Fibroblast of skin of back (primary cell): ENCODE measurements at regions not wholly inside any gene's neighbourhood (a gene's known extent, or its start where the extent isn't known, plus 50 kb on each side); places are given as distances from the start of the nearest gene placed in this dataset.
"Not testable (repeated sequence)": the region's sequence is repeated elsewhere in the genome, so short reads cannot be mapped to it uniquely, and the experiment has no call there.

Experiments used
- DNase-seq: peaks from one replicate; pipeline ENCODE4 v3.0.0-alpha.2; 2013

DNA sequence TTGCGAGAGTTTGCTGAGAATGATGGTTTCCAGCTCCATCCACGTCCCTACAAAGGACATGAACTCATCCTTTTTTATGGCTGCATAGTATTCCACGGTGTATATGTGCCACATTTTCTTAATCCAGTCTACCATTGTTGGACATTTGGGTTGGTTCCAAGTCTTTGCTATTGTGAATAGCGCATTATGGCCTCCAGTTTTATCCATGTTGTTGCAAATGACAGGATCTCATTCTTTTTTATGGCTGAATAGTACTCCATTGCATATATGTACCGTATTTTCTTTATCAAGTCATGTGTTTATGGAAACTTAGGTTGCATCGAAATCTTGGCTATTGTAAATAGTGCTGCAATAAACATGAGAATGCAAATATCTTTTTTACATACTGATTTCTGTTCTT is 266.1 kb upstream of the STXBP6 start:
- DNase-seq: not testable (repeated sequence)

DNA sequence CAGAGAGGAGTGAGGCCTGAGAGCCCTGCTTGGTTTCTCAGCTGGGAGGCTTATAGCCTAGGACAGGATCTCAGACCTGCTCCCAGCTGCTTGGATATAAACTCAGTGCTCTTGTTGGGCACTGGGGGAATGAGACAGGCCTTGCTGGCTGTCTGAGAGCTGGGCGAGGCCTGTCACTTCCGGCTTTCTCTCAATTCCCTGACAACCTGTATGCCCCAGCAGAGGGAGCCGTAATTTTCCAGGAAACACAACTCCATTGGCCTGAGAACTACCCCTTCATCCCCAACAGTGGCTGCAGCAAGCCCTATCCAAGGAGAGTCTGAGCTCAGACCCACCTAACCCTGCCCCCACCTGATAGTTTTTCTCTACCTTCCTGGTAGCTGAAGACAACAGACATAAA is 258.3 kb upstream of the STXBP6 start:
- DNase-seq: no peak

DNA sequence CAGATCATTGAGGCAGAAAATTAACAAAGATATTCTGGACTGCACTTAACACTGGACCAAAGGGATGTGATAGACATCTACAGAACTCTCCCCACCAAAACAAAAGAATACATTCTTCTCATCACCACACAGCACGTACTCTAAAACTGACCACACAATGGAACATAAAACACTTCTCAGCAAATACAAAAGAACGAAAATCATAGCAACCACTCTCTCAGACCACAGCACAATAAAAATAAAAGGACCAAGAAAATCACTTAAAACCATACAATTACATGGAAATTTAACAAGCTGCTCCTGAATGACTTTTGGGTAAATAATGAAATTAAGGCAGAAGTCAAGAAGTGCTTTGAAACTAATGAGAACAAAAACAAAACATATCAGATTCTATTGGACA is 254.0 kb upstream of the STXBP6 start:
- no peak for DNase-seq

DNA sequence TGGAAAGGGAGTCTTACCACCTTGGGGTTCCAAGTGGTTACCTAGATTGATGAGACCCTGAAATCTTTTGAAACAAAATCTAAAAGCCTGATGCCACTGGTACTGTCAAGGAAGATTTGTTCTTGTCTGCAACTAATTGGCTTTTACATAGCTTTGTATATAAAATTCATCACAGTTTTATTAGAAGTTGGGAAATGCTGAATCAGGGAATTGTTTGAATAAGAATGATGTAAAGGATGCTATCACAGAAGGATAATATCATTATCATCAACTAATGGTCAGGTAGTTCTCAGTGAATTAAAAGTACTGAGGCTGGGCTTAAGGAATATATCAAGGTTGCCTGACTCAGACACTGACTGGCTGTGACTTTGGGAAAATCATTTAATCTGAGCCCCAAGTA is 248.3 kb upstream of the STXBP6 start:
- no peak for DNase-seq

DNA sequence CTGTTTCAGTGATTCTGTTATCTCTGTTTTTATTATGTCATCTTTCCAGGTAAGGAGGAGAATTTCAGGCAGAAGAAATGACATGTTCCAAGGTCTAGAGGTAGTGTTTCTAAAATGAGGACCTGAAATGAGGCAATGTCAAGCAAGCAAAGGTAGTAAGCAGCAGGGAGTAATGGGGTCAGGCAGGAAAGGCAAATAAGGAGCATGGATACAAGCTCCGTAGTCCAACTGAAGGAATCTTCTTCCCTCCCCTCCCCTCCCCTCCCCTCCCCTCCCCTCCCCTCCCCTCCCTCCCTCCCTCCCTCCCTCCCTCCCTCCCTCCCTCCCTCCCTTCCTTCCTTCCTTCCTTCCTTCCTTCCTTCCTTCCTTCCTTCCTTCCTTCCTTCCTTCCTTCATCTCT is 240.2 kb upstream of the STXBP6 start:
- DNase-seq: not testable (repeated sequence)

DNA sequence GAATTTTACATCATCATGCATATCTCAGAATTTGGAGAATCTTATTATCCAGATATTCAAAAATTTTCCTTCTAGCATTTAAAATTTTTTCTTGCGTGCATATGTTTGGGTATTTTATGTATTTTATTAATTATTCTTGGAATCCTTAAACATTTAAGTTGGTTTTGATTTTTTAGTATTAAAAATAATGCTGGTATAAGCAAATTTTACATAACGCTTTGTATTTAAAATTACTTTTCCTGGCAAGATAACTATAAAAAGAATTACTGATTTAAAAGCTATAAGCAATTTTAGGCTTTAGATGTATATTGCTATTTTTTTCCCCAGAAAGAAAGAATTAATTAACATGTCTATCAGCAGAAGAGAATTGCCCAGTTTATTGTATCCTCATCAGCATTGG is 224.6 kb upstream of the STXBP6 start:
- no peak for DNase-seq

DNA sequence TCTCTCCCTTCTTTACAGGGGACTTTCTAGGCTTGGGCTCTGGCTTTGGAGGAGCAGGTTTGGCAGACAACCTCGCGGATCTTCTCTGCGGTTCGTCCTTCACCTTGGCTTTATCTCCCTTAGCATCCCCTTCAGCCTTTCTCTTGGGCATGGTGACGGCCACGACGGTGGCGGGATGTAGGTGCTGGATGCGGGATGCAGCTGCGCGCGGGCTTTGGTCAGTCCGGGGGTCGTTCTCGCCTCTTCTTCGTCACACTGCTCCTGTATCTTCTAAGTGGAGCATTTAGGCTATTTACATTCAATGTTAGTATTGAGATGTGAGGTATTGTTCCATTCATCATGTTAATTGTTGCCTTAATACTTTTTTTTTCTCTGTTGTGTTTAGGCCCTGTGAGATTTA is 217.2 kb upstream of the STXBP6 start:
- no peak for DNase-seq

DNA sequence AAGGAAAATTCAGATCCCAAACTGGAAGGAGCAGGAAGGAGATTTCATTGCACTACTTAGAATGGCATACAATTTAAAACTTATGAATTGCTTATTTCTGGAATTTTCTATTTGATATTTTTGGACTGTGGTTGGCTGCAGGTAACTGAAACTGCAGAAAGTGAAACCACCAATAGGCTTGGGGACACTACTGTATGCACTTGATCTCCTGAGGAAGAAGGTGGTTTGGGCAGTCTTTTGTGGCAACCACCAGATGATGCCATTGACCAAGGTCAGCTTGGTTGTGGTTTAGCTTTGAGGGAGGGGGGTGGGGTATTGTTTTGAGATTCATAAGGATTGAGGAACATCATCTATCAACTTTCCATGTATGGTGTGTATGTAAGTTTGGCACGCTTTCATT is 209.5 kb upstream of the STXBP6 start:
- no peak for DNase-seq

DNA sequence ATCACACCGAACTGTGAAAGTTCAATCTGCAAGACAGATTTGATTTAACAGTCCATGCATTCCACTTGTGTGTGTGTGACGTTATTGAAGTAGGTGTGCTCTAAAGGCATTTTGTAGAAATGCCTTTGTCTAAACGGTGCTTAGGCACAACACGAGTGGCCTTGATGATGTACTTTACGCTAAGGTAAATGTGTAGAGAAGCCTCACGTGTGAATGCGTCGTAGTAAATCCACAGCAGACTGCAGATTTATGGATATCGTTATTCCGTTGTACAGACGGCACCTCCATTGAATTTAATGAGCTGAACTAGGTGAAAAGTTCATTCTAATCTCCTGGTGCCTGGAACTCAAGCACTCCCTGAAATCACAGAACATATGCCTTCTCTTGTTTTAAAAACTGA is 202.8 kb upstream of the STXBP6 start:
- no peak for DNase-seq

DNA sequence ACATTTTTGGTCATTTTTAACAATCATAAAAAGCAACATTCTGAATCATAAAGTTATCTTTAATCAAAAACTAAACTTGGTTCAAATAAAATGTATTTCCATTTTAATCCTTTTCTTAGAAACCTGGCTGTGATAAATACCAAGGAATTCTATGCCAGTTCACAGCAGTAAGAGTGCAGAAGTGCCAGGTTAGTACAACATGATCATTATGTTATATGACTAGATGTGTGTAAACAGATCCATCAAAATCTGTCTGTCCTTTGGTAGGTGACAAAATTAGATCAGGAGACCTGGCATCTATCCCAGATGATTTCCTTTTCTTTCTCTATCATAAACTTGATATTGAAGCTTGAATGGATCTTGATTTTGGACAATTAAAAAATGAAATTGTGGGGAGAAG is 200.6 kb upstream of the STXBP6 start:
- no peak for DNase-seq

DNA sequence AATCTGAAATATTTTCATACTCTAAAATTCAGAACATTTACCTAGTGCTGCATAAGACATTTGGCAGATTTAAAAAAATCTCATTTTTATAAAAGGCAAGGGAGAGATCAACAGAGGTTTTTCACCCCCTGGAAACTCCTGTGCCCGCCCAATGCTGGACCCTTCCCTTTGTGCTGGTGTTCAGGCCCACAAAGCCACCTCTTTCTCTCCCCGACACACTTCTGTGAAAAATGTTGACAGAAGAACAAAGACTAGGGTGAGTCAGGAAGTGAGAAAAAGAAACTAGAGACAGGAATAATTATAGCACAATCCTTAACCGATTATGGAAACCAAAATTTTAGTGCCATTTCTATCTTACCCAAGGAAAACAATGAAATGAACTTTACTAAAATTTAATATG is 197.7 kb upstream of the STXBP6 start:
- no peak for DNase-seq

DNA sequence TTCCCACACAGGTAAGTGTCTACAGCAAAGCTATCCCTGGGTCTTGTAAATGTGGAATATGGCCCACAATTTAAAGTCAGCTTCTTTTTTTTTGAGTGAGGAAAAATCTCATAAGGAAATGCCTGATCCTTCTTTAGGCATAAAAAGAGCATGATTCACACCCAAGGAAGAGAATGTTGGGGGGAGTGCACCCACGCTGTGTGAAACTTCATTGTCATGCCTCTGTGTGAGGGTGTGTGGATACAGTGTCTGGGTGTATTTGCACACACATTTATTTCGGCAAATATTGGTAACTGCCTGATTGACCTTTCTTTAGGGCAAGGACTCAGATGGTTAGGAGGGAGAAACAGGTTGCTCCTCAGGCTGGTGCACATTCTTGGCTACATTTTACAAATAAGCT is 196.8 kb upstream of the STXBP6 start:
- DNase-seq: no peak

DNA sequence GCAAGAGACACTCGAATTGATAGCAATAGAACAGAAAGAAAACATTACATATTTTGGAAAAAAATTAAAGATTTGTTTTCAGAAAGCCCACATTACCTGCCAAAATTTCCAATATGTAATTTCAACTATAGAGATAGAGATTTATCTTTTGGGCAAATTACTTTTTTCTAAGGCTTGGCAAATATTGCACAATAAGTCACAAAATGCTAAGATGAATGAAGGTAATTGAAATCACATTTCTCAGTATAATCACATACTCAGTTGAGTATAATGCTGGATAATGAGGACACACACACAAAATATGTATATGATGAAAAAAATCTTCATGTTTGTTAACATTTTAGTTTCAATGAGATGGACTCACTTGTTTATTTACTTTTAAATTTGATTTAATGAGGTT is 189.2 kb upstream of the STXBP6 start:
- no peak for DNase-seq

DNA sequence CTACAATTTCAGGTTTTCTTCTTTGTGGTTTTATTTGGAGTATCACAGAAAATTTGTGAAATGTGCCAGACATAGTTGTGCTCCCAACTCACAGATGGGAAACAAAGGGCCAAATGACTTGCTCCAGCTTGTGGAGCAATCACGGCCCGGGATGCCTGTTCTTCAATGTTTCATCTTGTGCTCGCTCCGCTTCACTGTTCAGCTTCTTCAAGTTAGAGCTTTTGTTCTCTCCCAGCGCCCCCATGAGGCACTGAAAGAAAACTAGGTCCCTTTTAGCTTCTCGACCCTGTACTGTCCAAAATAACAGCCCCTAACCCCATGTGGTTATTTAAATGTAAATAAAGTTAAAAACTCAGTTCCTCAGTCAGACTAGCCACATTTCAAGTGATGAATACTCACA is 187.9 kb upstream of the STXBP6 start:
- DNase-seq: no peak

DNA sequence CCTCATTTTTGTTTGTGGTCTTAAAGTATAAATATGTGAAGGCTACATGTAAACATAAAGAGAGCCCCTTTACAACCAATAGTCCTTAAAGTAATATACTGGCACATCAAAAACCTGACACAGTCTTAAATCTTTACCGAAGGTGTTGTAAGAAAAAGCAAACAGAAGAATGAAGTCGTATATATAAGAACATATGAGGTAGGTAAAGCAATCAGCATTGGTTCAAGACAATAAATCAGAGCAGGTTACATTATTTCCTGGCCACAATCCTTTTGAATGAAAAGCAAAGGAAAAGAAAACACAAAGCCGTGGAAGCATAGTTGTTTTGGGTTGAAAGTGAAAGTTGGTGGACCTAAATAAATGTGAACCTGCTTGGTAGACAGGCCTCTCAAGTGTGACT is 183.7 kb upstream of the STXBP6 start:
- DNase-seq: no peak

DNA sequence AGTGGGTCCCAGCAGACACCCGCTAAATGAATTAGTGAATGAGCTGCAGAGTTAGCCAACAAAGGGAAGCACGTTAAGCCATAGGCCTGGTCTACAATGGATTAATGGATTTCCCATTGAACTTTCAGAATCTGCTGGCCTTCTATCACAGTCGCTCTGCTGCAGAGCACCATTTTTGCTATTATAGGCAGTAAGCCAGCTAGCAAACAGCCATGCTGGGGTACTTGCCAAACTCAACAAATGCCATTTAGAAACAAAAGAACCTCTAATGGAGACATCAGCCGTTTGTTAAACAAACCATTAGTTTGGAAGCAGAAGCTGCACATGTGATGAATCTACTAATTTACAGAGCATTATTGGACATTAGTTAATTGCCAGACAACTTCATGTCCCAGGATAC is 181.1 kb upstream of the STXBP6 start:
- DNase-seq: no peak

DNA sequence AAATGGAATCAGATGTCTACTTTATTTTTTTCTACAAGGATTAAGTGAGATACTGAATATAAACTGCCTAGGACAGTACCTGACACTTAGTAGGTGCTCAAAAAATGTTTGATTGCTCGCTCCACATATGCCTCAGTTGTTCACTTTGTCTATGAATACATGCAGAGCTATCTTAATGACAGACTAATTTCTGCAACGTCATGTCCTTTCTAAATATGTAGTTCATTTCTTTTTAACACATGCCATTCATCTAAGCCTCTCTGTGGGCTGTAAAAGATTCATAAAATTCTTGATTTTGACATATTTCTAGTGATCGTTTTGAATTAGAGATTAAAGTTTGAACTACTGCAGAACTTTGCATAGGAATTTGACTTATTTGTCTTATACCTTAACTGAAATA is 176.3 kb upstream of the STXBP6 start:
- DNase-seq: no peak

DNA sequence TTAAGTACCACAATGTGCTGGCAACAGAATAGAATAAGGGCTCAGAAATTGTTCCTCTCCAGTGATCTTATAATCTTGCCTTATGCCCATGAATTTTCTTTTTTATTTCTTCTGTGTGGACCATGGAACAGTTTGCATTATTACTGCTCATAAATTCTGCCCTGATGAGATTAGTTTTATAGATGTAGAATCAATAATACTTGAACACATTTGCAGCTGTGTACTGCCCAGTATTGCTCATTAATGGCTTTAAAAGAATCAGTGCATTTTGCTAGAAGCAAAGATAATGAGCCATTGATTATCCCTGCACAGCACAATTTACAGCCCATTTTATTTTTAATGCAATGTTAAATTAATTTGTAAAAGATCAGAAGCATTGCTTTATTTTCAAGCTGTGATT is 172.3 kb upstream of the STXBP6 start:
- DNase-seq: no peak

DNA sequence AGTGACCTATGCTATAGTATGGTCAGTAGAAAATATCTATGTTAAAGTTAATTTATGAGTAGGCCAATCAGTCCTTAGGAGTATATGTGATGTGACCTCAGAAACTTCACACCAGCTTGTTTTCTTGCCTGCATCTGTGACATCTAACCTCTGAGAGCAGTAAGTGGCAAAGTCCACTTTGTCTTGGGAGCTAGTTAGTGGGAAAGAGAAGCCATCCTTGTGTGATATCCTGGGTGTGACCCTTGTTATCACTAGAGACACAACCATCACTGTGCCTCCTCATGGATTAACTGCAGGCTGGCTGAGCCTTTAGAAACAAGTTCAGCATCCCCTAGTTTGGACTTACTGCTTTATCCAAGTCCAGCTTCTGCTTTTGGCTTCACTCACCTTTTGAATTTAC is 170.6 kb upstream of the STXBP6 start:
- no peak for DNase-seq

DNA sequence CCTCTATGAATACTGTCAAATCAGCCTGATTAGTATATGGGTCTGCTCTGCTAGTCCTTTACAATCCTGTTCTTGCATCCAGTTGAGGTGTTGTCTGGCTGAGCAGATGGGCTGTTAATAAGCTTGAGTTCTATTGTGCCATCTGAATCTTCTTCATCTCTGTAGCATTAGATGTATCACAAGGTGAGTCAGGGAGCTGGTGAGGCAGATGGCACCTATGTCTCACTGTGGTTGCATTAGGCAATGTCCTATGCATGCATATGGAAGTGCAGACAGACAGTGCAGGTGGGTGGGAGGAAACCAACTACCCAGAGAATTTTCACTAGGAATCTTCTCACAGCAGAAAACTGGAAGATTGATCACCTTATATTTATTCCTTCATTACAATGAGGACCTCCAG is 165.7 kb upstream of the STXBP6 start:
- no peak for DNase-seq

DNA sequence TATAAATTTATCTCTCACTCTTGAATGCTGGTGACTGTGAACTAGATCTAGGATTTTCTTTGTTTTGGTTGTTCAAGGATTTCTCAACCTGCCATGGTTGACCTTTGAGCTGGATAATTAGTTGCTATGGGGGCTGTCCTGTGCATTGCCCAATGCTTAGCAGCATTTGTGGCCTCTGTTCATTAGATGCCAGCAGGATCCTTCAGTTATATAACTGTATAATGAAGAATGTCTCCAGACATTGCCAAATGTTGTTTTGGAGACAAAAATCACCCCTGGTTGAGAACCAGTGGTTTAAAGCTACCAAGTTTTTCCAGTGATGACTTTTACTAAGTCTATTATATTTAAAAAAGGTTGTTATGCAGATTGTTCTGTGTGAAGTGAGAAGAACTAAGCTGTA is 147.9 kb upstream of the STXBP6 start:
- no peak for DNase-seq

DNA sequence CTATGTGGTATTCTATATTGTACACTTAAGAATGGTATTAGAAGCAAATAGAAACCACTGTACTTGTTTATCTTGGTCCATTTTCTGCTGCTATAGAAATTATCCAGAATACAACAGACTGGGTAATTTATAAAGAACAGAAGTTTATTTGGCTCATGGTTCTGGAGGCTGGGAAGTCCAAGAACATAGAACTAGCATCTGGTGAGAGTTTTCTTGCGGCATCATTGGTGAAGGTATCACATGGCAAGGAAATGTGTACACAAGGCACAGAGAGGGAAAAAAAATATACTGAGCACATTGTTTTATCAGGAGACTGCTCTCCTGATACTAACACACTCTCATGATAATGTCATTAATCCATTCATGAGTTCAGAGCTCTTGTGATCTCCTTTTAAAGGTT is 130.3 kb upstream of the STXBP6 start:
- no peak for DNase-seq

DNA sequence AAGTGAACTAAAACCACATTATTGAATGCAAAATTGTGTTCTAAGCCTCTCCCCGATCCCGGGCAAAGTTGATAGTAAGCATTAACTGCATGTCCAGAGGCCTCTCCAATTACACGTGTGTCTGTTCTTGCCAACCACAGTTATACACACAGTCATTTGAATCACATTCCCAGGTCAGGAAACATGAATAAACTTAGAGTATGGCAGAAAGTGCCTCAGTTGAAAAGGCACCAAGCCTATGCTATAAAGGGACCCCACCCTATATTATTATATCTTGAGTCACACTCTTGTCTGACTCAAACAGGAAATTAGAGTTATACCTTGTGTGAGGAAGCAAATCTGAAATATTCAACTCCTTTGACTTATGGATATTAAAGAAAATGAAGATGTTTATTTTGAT is 128.3 kb upstream of the STXBP6 start:
- no peak for DNase-seq

DNA sequence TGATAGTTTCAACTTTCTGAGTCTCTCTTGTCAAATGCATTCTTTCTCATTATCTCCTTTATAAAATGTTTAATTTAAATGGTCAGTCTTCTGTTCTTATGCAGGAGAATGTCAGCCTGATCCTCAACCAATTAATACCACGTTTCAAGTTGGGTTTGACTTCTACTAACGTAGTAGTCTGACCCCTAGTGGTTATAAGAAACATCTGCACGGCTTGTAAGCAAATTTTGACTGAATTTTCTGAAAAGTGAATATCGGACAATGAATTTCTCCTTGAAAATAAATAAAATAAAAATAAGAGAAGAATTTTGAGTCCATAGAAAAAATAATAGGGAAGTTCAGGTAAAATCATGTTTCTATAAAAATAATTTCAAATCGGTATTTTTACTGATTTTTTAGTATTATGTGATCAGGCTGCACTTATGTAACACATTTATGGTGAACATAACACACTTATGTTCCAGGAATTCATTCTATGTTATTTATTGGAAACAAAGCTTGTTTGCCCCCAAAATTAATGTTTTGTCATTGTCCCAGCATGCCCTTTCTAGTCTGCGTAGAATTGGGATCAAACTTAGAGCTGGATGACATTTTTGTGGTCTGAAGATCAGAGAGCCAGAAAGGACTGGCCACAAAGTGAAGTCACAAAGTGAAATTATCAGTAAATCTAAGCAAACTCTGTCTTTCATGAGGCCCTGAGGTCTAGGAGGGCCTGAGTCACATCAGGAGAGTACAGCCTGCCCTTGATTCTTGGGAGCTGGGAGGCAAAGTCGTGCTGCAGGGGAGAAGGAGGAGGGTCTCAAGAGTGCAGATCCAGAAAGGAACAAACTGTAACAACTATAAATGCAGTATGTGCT is 101.2 kb upstream of the STXBP6 start:
- peak; percentile 52 for DNase-seq

DNA sequence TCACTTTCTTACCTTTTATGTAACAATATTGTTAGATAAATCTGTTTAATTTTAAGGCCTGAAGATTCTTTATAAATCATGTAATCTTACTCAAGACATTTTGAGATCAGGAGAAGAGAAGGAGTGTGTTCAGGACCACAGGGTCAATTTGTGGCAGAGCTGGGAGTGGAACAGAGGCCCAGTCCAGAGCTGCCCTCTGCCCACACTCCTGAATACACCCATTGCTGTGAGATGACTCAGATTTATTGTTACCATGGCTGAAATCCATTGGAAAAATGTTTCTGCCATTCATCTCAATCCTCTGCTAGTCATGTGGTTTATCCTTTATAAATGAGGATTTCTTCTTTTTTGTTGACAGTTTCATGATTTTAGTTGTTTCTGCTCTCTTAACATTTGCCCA is 100.5 kb upstream of the STXBP6 start:
- no peak for DNase-seq
